Renal pelvis (tissue), 1 donor: ENCODE measurements at regions not wholly inside any gene's neighbourhood (a gene's known extent, or its start where the extent isn't known, plus 50 kb on each side); places are given as distances from the start of the nearest gene placed in this dataset.

Source experiments
- DNase-seq: peaks from one replicate; pipeline ENCODE4 v3.0.0-alpha.2; 2013

DNA sequence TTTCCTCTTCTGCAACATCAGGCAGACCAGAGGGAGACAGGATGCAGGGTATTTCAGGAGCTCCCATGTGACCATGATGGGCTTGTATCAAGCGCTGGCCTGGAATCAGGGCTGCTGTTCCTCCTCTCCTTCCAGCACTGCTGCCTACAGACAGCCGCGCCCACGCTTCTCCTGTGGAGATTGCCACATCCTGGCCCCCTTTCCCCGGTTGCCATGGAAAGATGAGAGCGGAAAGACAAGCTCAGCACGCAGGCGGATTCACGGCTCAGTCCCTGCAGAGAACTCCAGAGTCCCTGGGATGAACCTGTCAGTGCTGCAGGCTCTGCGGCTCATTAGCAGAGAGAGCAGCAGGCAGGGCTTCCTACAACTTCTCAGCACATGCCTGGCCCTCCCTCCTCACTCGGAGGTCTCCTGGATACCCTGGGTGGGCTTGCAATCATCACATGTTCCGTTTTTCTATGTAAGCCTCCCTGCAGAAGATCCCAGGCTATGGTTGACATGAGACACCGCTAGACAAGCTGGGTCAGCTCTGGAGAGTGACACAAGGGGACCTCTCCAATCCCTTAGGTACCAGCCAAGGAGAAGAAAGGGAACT lies 497.8 kb upstream of the MYT1L start:
- DNase-seq: peak; percentile 52

DNA sequence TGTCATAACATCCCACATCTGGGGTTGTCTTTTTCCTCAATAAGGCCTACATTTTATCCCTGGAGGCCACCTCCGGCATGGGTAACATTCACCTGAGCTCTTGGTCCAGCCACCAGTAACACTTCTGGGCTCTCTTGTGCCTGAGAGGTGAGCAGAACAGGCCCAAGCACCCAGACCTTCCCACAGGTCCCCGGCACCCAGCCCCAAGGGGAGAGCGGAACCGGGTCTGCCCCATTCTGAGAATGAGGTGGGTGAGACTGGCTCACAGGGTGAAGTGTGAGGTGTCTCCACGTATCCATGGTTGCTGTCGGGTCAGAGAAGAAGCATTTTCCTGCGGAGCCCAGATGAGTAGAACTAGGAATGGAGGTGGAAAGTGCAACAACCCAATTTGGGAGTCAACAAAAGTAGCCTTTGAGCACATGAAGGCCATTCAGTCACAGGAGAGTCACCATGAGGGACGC lies 496.7 kb upstream of the MYT1L start:
- no peak for DNase-seq

DNA sequence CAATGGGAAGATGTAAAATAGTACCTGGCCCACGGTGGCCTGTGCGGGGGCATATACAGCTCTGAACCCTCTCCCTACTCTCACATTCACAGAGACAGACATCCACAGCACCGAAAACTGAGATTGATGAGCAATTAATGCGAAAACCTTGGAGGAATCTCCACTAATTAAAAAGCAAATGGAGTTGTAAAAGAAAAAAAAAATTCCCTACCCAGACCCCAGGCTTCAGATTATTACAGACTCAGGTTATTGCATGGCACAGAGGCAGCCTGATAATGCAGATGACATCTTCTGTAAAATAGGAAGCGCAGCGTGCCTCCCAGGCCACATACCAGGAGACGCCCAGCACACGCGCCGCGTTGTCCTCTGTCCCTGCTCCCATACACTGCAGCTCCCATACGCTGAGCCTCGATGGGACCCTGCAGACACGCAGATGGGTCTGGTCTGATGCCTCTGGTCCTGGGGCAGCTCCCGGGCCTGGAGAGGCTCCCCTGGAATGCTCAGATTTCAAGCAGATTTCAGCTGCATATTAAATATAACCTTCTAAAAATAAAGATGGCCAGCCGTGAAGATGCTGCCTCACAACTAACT lies 496.1 kb upstream of the MYT1L start:
- no peak for DNase-seq

DNA sequence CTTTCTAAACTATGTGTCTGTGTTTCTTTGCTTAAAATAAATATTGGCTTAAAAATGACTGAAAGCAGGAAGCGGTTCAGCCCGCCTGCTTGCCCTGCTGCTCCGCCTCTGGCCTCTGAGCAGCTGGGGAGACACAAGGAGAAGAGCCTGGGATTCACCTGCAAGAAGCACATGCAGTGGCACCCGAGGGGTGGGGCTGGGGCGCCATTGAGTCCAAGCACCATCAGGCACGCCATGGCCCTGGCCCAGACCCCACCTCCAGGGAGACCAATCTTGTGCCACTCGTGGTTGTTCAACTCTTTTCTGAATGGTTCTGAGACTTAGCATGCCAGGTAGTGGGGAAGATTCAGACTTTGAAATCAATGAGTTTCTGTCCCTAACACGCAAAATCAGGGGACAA lies 495.5 kb upstream of the MYT1L start:
- DNase-seq: no peak

DNA sequence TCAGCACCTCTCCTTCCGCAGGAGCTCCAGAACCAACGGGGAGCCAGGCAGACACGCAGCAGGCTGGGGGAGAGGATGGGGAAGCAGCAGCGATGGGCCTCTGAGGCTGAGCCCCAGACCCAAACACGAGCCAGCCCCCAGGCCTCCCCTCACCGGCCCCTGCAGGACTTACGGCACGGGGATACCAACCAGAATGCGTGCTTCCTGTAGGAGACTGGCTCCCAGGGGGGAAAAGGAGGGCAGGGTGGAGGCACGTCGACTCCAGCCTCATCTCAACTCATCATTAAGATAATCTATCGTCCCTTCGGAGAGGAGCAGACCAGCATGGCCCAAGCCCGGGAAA lies 495.1 kb upstream of the MYT1L start:
- no peak for DNase-seq

DNA sequence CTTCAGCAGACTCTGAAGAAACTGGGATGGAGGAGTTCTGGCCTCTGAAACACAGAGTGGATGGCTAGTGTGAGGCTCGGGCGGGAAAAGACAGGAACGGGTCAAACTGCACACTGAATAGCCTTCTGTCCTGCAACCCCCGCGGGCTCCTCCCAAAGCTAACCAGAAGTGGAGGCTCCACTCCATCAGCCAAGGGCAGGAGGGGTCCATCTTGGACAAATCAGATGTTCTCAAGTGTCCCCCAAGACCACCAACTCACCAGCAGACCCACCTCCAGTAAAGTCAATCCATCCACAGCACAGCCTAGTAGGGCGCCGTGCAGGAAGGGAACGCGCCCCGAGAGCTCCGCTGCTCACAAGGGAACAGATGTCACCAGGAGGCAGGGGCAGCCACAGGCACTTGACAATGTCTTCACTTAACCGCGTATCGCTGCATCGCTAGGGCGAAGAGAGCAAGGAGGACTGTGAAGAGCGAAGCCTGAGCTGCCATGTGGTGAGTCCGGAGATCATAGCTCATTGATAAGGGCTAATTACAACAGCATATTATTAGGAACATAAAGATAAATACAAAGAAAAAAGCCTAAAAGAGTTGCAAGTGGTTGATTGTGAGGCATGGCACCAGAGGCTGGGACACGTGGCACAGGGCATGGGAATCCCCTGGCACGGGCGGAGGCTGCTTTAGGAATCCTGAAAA lies 494.6 kb upstream of the MYT1L start:
- DNase-seq: no peak

DNA sequence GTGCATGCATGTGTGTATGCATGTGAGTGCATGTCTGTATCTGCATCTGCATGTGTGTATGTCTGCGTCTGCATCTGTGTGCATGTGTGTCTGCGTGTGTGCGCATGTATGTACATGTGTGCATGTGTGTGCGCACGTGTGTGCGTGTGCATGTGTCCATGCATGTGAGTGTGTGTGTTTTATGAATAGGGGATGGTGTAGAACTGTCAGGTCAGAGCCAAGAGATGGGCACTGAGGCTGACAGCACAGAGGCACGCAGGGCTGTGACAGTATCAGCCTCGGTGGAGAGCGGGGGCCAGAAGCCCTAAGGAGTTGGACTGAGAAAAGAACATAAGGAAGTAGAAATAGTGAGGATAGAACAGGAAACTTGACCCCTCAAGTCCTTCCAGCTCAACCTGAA lies 494.0 kb upstream of the MYT1L start:
- DNase-seq: no peak

DNA sequence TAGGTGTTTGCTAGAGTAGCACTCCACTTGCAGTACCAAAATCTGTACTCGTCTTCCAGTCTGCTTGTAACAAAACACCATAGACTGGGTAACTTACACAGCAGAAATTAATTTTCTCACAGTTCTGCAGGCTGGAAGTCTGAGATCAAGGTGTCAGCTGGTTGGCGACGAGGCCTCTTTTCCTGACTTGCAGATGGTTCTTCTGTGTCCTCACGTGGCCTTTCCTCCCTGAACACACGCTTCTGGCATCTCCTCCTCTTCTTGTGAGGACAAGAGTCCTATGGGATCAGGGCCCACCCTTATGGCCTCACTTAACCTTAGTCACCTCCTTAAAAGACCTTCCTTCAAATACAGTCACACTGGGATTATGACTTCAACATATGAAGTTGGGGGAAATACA lies 493.5 kb upstream of the MYT1L start:
- no peak for DNase-seq

DNA sequence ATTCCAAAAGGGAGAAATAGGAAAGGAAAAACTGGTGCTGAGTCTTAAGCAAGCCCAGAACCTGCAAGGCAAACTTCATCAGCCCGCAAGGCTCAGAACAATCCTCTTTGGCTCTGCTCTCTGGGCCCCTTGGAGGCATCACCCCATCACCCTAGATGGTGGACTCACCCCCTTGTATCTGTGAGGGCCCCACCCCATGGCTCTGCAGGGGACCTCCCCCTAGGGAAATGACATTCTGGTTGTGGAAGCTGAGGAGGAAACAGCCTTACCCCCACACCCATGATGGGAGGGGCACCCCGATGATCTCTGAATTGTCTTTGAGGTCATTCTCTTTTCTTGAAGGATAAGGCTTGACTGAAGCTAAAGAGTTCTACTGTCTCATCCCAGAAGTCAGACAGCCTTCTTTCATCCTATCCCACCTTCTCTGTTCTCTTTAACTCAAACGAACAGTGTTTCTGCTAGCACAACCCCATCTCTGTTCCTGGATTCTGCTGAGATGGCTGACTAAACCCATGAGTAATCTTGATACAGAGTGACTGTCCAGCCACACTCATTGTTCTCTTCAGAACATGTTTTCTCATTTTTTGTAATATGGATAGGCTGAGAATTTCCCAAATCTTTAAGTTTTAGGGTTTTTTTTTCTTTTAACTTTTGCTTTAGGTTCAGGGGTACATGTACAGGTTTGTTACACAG lies 492.1 kb upstream of the MYT1L start:
- no peak for DNase-seq

DNA sequence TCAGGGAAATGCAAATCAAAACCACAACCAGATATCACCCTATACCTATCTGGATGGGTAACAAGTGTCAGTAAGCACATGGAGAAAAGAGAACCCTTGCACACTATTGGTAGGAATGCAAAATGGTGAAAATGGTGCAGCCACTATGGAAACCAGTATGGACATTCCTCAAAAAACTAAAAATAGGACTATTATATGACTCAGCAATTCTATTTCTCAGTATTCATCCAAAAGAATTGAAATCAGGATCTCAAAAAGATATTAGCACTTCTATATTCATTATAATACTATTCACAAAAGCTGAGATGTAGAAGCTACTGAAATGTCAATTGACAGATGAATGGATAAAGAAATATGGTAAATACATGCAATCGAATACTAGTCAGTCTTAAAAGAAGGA lies 491.1 kb upstream of the MYT1L start:
- no peak for DNase-seq

DNA sequence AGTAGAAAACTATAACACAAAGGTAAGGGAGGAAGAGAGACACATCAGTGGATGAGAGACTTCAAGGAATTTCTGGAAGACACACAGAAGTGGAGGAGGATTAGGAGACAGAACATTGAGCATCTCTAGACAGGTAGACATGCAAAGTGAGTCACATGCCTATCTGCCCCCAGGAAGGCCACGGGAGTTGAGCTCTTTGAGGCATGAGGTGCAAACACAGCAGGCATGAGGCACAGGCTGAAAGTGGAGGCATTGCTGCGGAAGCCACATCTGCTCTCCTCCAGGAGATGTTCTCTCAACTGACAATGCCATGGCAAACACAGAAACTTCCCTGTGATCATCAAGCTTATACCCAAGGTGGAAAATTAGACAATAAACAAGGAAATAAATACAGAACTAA lies 481.6 kb upstream of the MYT1L start:
- no peak for DNase-seq

DNA sequence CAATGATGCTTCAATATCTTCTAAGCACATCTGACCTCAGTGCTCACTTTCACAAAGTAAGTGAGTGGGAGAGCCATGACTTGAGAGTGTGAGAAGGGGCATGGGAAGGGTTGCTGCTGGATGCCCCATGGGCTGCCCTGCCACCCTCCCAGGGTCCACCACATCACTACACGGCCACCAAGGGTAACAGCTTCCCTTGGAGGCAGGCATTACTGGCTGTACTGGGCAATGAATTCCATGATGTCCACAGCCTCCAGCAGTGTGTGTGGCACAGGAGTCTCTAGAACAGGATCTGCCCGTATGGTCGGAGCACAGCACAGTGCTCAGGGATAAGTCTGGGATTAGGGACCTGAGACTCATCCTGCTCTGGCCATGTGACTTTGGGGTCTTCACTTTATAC lies 481.0 kb upstream of the MYT1L start:
- DNase-seq: no peak

DNA sequence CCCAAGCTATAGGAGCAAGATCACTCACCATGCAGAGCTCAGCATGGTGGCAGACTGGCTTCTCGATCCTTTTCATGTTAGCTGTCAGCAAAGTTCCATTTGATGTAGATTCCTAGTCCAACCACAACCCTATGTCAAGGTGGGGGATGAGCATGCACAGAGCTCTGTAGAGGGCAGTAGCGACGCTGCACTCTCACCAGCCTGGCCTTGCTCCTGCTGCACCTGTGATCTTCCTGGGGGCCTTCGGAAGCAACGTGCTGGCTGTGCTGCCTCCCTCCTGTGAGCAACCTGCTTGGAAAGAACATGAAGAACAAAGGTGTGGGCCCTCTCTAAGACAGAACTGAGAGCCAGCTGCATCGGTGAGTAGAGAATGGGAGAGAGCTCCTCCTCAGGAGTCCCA lies 479.4 kb upstream of the MYT1L start:
- no peak for DNase-seq

DNA sequence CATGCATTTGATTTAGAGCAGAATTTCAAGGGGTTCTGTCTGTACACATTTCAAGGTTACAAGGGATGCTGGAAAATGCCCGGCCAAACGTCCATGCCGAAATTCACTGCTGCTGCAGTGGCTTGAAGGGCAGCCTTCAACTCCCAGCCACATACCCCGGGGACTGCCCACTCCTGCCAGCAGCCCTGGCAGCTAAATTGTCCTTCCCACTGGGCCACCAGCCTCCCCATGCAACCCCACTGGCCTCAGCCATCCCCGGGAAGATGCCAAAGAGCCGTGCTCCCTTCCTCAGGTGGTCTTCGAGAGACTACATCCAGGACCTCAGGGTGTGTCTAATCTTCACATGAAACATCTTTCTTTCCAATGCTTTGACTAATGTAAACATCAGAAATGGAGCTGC lies 478.7 kb upstream of the MYT1L start:
- no peak for DNase-seq

DNA sequence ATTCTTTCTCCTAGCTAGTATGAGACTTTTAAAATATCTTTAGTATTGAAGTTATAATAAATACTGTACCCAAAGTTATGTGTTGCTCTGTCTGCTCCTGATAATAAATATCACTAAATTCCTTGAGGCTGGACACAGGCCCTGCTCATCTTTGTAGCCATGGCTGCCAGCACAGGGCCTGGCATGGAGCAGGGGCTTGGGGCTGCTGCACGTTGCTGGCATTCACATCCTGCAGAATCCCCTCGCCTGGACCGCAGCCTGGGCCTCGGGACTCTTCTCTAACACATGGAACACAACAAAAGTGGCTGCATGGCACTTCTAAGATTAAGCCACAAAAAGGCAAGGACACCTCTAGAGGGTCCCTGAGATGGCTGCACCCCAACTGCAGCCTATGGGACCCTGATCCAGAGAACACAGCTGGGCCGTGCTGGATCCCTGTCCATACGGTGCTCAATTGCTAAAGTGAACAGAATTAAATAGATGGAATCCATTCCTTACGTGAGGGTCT lies 477.5 kb upstream of the MYT1L start:
- no peak for DNase-seq

DNA sequence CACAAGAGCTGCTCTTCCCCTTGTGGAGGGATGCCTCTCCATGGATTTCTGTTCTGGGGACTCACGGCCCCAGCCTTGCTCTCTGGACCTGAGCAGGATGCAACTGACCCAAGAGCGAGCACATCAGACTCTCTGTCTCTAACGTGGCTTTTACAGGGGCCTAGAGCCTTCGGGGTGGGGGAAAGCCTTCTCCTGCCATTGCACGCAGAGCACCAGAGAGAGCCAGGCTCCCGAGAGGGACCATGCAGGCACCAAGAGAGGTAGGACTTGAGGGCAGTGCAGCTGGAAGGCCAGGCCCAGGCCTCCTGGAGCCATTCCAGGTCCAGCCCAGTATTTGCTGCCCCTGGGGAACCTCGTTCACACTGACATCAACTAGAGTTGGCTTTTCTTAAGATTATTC lies 475.6 kb upstream of the MYT1L start:
- no peak for DNase-seq

DNA sequence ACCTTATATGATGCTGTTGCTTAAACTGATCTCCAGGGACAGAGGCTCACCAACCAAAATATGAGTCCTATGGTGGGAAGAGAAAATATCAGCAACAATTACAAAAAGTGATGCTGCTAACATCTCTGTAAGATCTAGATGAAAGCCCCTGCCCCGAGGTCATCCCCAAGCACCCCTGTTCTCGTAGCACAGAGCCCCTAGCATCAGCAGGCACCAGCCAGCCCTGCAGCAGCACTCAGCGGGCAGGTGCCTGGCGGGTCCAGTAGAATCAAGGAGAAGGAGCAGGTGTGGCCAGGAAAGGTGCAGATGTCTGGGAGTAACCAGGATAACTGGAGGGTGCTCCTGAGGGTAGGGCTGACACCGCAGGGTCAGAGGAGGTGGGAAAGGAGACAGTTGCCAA lies 474.2 kb upstream of the MYT1L start:
- no peak for DNase-seq

DNA sequence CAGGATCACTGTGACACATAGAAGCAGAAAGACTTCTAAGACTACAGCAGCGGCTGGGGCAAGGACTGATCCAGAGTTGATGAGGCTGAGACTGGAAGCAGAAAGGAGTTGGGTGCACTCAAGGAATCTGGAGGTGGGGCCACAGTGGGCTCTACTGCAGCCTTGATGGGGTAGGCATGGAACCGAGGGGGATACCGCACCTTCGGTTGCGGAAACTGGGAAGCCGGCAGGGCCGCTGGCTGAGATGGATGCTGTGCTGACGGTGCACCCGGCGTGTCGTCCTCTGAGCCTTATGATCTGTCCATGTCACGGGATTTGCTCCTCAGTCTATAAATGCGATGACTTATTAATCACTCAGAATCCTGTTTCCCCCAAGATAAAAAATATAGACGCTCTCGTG lies 473.5 kb upstream of the MYT1L start:
- DNase-seq: no peak

DNA sequence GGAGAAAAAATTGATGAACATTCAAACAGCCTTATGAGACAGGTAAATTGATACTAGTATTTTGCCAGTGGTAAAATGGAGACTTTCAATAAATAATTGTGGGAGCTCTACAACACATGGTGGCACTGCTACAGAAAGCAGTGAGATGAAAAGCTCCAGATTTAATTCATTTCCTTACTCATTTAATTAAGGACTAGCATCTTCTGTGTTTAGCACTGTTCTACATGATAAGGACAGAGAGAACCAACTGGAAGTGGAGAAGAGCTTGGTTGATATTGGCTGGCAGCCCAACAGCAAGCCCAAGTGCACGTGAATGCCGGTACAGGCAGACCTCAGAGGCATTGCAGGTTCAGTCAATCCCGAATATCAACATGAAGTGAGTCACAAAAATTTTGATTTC lies 470.4 kb upstream of the MYT1L start:
- no peak for DNase-seq

DNA sequence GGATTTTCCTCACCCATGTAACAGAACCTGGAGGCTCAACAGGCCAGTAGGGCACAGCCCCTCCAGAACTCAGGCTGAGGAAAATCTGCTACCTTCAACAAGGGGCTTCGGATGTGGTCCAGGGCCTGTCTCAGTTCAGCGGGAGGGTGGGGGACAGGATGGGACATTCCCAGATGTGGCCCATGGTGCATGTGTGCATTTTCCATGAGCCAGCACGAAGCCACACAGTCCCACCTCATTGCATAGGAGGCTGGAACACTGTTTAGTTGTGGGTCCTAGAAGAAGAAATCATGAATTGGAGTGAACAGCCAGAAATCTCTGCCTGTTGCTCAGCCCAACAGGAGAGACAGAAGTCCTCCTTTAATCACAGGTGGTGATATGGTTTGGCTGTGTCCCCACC lies 469.6 kb upstream of the MYT1L start:
- DNase-seq: no peak

DNA sequence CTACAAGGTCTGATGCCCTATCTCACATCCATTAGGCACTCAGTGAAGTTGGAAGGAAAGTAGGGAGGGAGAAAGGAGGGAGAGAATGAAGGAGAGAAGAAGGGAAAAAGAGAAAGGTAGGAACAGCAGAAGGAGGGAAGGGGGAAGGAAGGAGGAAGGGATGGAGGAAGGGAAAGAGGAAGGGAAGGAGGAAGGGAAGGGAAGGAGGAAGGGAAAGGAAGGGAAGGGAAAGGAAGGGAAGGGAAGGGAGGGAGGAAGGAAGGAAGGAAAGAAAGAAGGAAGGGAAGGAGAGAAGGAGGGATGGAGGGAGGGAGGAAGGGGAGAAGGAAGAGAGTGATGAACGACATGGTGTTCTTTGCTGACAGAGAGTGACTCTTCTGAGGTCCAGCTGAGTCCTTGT lies 468.9 kb upstream of the MYT1L start:
- no peak for DNase-seq

DNA sequence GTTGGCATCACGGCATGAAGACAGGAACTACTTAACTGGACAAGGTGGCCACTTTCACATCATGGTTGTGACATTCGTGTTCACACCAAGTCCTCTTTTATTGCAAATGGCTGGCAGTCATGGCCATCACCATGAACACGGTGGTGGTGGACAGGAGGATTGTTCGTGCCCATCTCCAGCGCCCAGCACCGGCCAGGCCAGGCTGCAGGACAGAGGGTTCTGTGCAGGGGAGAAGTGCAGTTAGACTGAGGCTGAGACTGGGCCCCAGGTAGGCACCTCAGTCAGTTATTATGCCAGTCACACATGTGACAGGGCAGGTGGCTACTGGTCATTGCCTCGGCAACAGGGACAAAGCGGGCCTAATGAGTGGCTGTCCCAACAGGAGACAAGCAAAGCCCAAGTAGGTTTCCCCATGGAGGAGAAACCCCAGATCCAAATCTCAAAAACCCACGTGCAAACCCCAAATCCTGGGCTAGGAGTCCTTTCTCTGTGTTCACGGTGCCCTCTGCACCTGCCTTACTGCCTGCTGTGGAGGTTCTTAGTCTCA lies 468.1 kb upstream of the MYT1L start:
- no peak for DNase-seq

DNA sequence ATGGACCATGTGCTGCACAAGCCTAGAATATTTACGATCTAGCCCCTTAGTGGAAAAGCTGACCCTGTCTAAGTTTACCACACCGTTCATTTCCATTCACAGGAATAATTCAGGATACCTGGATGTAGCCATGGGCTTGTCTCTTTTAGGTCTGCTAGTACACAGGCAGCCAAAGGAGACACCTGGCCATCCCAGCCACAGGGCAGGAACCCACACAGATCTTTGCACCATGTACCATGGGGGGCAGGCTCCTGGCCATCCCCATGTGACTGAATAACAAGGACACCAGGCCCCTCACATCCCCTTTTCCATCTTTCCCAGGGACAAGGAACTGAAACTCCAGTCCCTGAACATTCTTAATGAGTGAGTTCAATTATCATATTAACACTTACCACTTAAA lies 467.3 kb upstream of the MYT1L start:
- no peak for DNase-seq
